ENCODE measurements at regions not wholly inside any gene's neighbourhood (a gene's known extent, or its start where the extent isn't known, plus 50 kb on each side); places are given as distances from the start of the nearest gene placed in this dataset.

DNA sequence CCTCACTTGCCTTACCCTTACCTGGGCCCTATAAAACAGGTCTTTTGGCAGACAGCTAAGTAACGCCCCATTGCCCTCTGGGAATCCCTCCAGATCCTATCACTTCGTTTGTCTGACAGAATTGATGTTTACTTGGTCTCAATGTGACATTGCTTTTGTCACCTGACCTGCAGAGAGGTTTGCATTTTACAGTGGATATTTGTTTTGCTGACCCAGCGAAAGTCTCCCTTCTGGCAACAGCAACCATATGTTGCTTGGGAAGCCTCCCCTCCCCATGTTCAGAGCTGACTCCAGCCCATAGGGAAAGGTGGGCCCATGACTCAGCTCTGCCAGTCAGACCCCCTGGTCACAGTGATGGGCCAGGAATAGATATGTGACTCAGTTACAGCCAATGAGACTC lies 54.0 kb upstream of the LARP1 start:
- TF ChIP-seq, protein P1, sequence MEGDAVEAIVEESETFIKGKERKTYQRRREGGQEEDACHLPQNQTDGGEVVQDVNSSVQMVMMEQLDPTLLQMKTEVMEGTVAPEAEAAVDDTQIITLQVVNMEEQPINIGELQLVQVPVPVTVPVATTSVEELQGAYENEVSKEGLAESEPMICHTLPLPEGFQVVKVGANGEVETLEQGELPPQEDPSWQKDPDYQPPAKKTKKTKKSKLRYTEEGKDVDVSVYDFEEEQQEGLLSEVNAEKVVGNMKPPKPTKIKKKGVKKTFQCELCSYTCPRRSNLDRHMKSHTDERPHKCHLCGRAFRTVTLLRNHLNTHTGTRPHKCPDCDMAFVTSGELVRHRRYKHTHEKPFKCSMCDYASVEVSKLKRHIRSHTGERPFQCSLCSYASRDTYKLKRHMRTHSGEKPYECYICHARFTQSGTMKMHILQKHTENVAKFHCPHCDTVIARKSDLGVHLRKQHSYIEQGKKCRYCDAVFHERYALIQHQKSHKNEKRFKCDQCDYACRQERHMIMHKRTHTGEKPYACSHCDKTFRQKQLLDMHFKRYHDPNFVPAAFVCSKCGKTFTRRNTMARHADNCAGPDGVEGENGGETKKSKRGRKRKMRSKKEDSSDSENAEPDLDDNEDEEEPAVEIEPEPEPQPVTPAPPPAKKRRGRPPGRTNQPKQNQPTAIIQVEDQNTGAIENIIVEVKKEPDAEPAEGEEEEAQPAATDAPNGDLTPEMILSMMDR (IDR thresholded peaks at IDR 0.05; ENCODE audit: low read length), result no peak
- TF ChIP-seq EZH2 (optimal IDR thresholded peaks at IDR 0.05; ENCODE audit: low read depth, low read length) (no peak), EZH2phosphoT487 (IDR thresholded peaks at IDR 0.05; ENCODE audit: low read length) (no peak)

All from MM.1S (cell line).